SU-DHL-6 (cell line): ENCODE measurements at regions not wholly inside any gene's neighbourhood (a gene's known extent, or its start where the extent isn't known, plus 50 kb on each side); places are given as distances from the start of the nearest gene placed in this dataset.
"Not testable (repeated sequence)": the region's sequence is repeated elsewhere in the genome, so short reads cannot be mapped to it uniquely, and the experiment has no call there.

Source experiments
- H2AFZ ChIP-seq: fragments of 200-600 bp; sonication (generic); 2 replicates; pipeline ENCODE4 v1.6.1; 2014; ENCODE audit warnings: low read depth, mild to moderate bottlenecking, moderate library complexity, mixed read lengths, antibody characterized with exemption, low read length; ENCODE audit not compliant: severe bottlenecking
- H3F3A ChIP-seq: fragments of 200-600 bp; shearing (Covaris generic); 2 replicates; pipeline ENCODE4 v1.6.0; 2016; ENCODE audit warnings: antibody characterized with exemption, mild to moderate bottlenecking; ENCODE audit not compliant: insufficient read depth
- H3K27ac ChIP-seq: fragments of 200-600 bp; sonication (generic); 2 replicates; pipeline ENCODE4 v1.5.1; 2016; ENCODE audit warnings: low read depth, mild to moderate bottlenecking, low read length, moderate library complexity, mixed read lengths
- H3K27me3 ChIP-seq: fragments of 200-600 bp; sonication (generic), shearing (Covaris generic); 2 replicates; pipeline ENCODE4 v1.6.0; 2014; ENCODE audit warnings: mild to moderate bottlenecking, low read length
- H3K36me3 ChIP-seq: fragments of 200-600 bp; sonication (generic); 2 replicates; pipeline ENCODE4 v1.6.1; 2014; ENCODE audit warnings: mild to moderate bottlenecking, low read length, mixed read lengths
- H3K4me2 ChIP-seq: fragments of 300-600, 200-600 bp; shearing (Covaris generic), sonication (generic); 2 replicates; pipeline ENCODE4 v1.6.0; 2014; ENCODE audit warnings: low read length, low read depth, mild to moderate bottlenecking; ENCODE audit not compliant: poor library complexity, severe bottlenecking
- H3K4me3 ChIP-seq: fragments of 200-600 bp; sonication (generic); 2 replicates; pipeline ENCODE4 v1.5.1; 2014; ENCODE audit warnings: antibody characterized with exemption, low read length, mild to moderate bottlenecking, mixed read lengths; ENCODE audit not compliant: insufficient read depth, poor library complexity, severe bottlenecking
- H3K79me2 ChIP-seq: fragments of 200-600 bp; sonication (generic); 2 replicates; pipeline ENCODE4 v1.6.1; 2014; ENCODE audit warnings: mild to moderate bottlenecking, low read length, moderate library complexity; ENCODE audit not compliant: insufficient read depth
- H3K9ac ChIP-seq: fragments of 200-600 bp; sonication (generic); 2 replicates; pipeline ENCODE4 v1.7.0; 2014; ENCODE audit warnings: mild to moderate bottlenecking, low read length
- H3K9me2 ChIP-seq: fragments of 200-600 bp; sonication (generic); replicated peaks from 2 replicates; pipeline ENCODE4 v1.6.1; 2014; ENCODE audit warnings: low read length; ENCODE audit not compliant: insufficient read depth
- H3K9me3 ChIP-seq: fragments of 200-600 bp; sonication (generic); 2 replicates; pipeline ENCODE4 v1.6.1; 2014; ENCODE audit warnings: low read length, mixed read lengths; ENCODE audit not compliant: insufficient read depth
- H4K20me1 ChIP-seq: fragments of 200-600 bp; sonication (generic); 2 replicates; pipeline ENCODE4 v1.6.1; 2014; ENCODE audit warnings: low read depth, mild to moderate bottlenecking, antibody characterized with exemption, low read length, moderate library complexity, mixed read lengths
- CTCF ChIP-seq: fragments of 200-600 bp; sonication (generic); IDR thresholded peaks from one replicate; pipeline ENCODE4 v1.5.1; 2017; ENCODE audit warnings: antibody characterized with exemption, mild to moderate bottlenecking, low read length, moderate library complexity; ENCODE audit not compliant: insufficient read depth, poor library complexity, severe bottlenecking
- EZH2phosphoT487 ChIP-seq: fragments of 200-600 bp; sonication (generic), shearing (Covaris generic); conservative IDR thresholded peaks from 2 replicates; pipeline ENCODE4 v1.6.1; 2018; ENCODE audit warnings: mild to moderate bottlenecking, antibody characterized with exemption, low read length, moderate library complexity, mixed read lengths

GRCh38 chr7:79982141-79982770 lies 152.4 kb upstream of the GNAI1 start:
- no peaks in the 10 kb centered on the region for H3K36me3 ChIP-seq
- H3K4me2 ChIP-seq = no peak overlapping the region
- no peak overlapping the region for H3K27ac ChIP-seq
- H3K27me3 ChIP-seq = no peaks in the 10 kb centered on the region
- no peaks in the 10 kb centered on the region for H4K20me1 ChIP-seq
- no peaks in the 10 kb centered on the region for H3F3A ChIP-seq
- H3K9me2 ChIP-seq = 0 out of 2 replicates have a peak, but pooled peaks cover 4% of the 10 kb centered on the region
- no peak overlapping the region for H3K9ac ChIP-seq
- no peak overlapping the region for H3K4me3 ChIP-seq
- TF ChIP-seq EZH2phosphoT487 = no peak
- no peak for TF ChIP-seq CTCF
- no peaks in the 10 kb centered on the region for H3K79me2 ChIP-seq
- no peaks in the 10 kb centered on the region for H3K9me3 ChIP-seq
- no peak overlapping the region for H2AFZ ChIP-seq

- Histone ChIP-seq H3K4me2 (no peak overlapping the region), H3F3A (no peaks in the 10 kb centered on the region), H3K36me3 (no peaks in the 10 kb centered on the region), H3K9me2 (0 out of 2 replicates have a peak, but pooled peaks cover 4% of the 10 kb centered on the region), H2AFZ (no peak overlapping the region), H3K9ac (no peak overlapping the region), H3K27ac (no peak overlapping the region), H3K79me2 (no peaks in the 10 kb centered on the region), H3K4me3 (no peak overlapping the region), H3K27me3 (no peaks in the 10 kb centered on the region), H4K20me1 (no peaks in the 10 kb centered on the region), H3K9me3 (no peaks in the 10 kb centered on the region)
- TF ChIP-seq CTCF (no peak), EZH2phosphoT487 (no peak)
These were observed 154.3 kb upstream of the GNAI1 start for GRCh38 chr7:79980376-79980775.

GRCh38 chr7:79979437-79979836 lies 155.2 kb upstream of the GNAI1 start:
- Histone ChIP-seq H3K9me3 (no peaks in the 10 kb centered on the region), H3K27me3 (no peaks in the 10 kb centered on the region), H3K36me3 (no peaks in the 10 kb centered on the region), H3K9ac (no peak overlapping the region), H3K4me2 (no peak overlapping the region), H3F3A (no peaks in the 10 kb centered on the region), H3K27ac (no peak overlapping the region), H3K9me2 (0 out of 2 replicates have a peak, but pooled peaks cover 4% of the 10 kb centered on the region), H3K79me2 (no peaks in the 10 kb centered on the region), H2AFZ (no peak overlapping the region), H3K4me3 (no peak overlapping the region), H4K20me1 (no peaks in the 10 kb centered on the region)
- TF ChIP-seq EZH2phosphoT487 = no peak

GRCh38 chr7:79977481-79977880 lies 157.2 kb upstream of the GNAI1 start:
- H3F3A ChIP-seq = no peaks in the 10 kb centered on the region
- no peaks in the 10 kb centered on the region for H3K27me3 ChIP-seq
- no peak overlapping the region for H3K9ac ChIP-seq
- H3K9me2 ChIP-seq = 0 out of 2 replicates have a peak, but pooled peaks cover 4% of the 10 kb centered on the region
- no peaks in the 10 kb centered on the region for H3K36me3 ChIP-seq
- H3K4me3 ChIP-seq = no peak overlapping the region
- no peak overlapping the region for H3K4me2 ChIP-seq
- TF ChIP-seq EZH2phosphoT487 (no peak), CTCF (no peak)
- no peaks in the 10 kb centered on the region for H3K79me2 ChIP-seq
- no peak overlapping the region for H3K27ac ChIP-seq
- no peaks in the 10 kb centered on the region for H3K9me3 ChIP-seq
- no peaks in the 10 kb centered on the region for H4K20me1 ChIP-seq
- H2AFZ ChIP-seq = no peak overlapping the region

GRCh38 chr7:79976711-79977020 lies 158.0 kb upstream of the GNAI1 start:
- not testable (repeated sequence) for H3K4me3 ChIP-seq, H3K4me2 ChIP-seq, H3K79me2 ChIP-seq, H3K9ac ChIP-seq, H3F3A ChIP-seq, H4K20me1 ChIP-seq, H3K36me3 ChIP-seq, H3K27me3 ChIP-seq, H3K9me3 ChIP-seq, H3K9me2 ChIP-seq, H3K27ac ChIP-seq, H2AFZ ChIP-seq
